A549 (cell line): ENCODE measurements at regions not wholly inside any gene's neighbourhood (a gene's known extent, or its start where the extent isn't known, plus 50 kb on each side); places are given as distances from the start of the nearest gene placed in this dataset.

Source experiments
- ATAC-seq, 2 experiments: fragments of 200-7000 bp in 1 of 2; fragments of >200 bp in 1 of 2; cut with Nextera tagmentation in 1 of 2; cut with Tn5 transposase in 1 of 2; 3 replicates each; pipeline versions ENCODE4 v1.8.0 to v1.9.1; 2018 to 2020; ENCODE audit warnings: mild to moderate bottlenecking in 1 of 2, moderate library complexity in 1 of 2
- CTCF ChIA-PET: fragments of 300-600 bp; sonication (Branson Sonifier 250); formaldehyde crosslinking; extraction: SDS; loops from one replicate; lab custom pipeline; 2021; ENCODE audit warnings: antibody characterized with exemption, inconsistent platforms; lab: Yijun Ruan, JAX
- POLR2A ChIA-PET: fragments of 350-600 bp; formaldehyde crosslinking; extraction: SDS; loops from one replicate; lab custom pipeline; 2021; ENCODE audit warnings: antibody characterized with exemption, inconsistent platforms; lab: Yijun Ruan, JAX
- DNase-seq, 2 experiments: peaks; one replicate each; pipeline versions ENCODE4 v3.0.0 to v3.0.0-alpha.2; 2011 to 2016; ENCODE audit warnings: low read depth in 1 of 2, low spot score in 1 of 2
- FAIRE-seq: peaks from 2 replicates; lab custom pipeline; 2011; peaks lifted over from hg19 to GRCh38; lab: Jason Lieb, UNC
- H3K27ac ChIP-seq, 2 experiments: fragments of >200 bp; sonication (Bioruptor Twin); formaldehyde crosslinking; 3 replicates each; pipeline ENCODE4 v1.5.1; 2016 to 2017
- H3K4me1 ChIP-seq: fragments of >200 bp; sonication (Bioruptor Twin); formaldehyde crosslinking; 3 replicates; pipeline ENCODE4 v1.6.1; 2016
- H3K4me2 ChIP-seq: fragments of >200 bp; sonication (Bioruptor Twin); formaldehyde crosslinking; 3 replicates; pipeline ENCODE4 v1.6.1; 2016
- H3K4me3 ChIP-seq: fragments of >200 bp; sonication (Bioruptor Twin); formaldehyde crosslinking; 3 replicates; pipeline ENCODE4 v1.5.1; 2016
- H3K9me3 ChIP-seq: fragments of >200 bp; sonication (Bioruptor Twin); formaldehyde crosslinking; 3 replicates; pipeline ENCODE4 v1.6.1; 2016
- CBX8 ChIP-seq: fragments of 200-600 bp; sonication (generic); IDR thresholded peaks from 2 replicates; pipeline ENCODE4 v1.6.1; 2016
- EHF ChIP-seq: fragments of 250-450 bp; sonication (Bioruptor Pico); IDR thresholded peaks from 2 replicates; pipeline ENCODE4 v1.5.0; 2020; ENCODE audit warnings: mild to moderate bottlenecking
- HDAC2 ChIP-seq: fragments of 200-600 bp; sonication (generic); IDR thresholded peaks from 2 replicates; pipeline ENCODE4 v1.6.1; 2016
- HOXB13 ChIP-seq: fragments of 250-450 bp; sonication (Bioruptor Pico); IDR thresholded peaks from 2 replicates; pipeline ENCODE4 v1.5.0; 2020; ENCODE audit warnings: low read depth, mild to moderate bottlenecking, moderate library complexity
- KDM5A ChIP-seq: fragments of 200-600 bp; sonication (generic); IDR thresholded peaks from 2 replicates; pipeline ENCODE4 v1.6.1; 2016; ENCODE audit warnings: antibody characterized with exemption, mild to moderate bottlenecking
- MAFK ChIP-seq: fragments of 450-650 bp; IDR thresholded peaks from 2 replicates; pipeline ENCODE4 v1.6.1; 2014; ENCODE audit not compliant: partially characterized antibody
- NFE2L2 ChIP-seq: fragments of 150-350 bp; conservative IDR thresholded peaks from 2 replicates; pipeline ENCODE4 v1.6.1; 2014; ENCODE audit warnings: low read length
- RCOR1 ChIP-seq: fragments of 150-350 bp; IDR thresholded peaks from 2 replicates; pipeline ENCODE4 v1.6.1; 2014; ENCODE audit warnings: antibody characterized with exemption, low read length, low read depth
- RFX5 ChIP-seq: fragments of 450-650 bp; IDR thresholded peaks from 2 replicates; pipeline ENCODE4 v1.7.1; 2014; ENCODE audit warnings: antibody characterized with exemption, mild to moderate bottlenecking, moderate library complexity
- SMC3 ChIP-seq: fragments of >200 bp; sonication (Bioruptor Twin); formaldehyde crosslinking; IDR thresholded peaks from 3 replicates; pipeline ENCODE4 v1.6.1; 2018; ENCODE audit warnings: inconsistent platforms
- TFCP2L1 ChIP-seq: fragments of 250-450 bp; sonication (Bioruptor Pico); IDR thresholded peaks from 2 replicates; pipeline ENCODE4 v1.5.0; 2021; ENCODE audit warnings: mild to moderate bottlenecking
- TP53 ChIP-seq: fragments of 250-450 bp; sonication (Bioruptor Pico); IDR thresholded peaks from 2 replicates; pipeline ENCODE4 v1.5.0; 2021; ENCODE audit warnings: mild to moderate bottlenecking, moderate library complexity
- ZFP36 ChIP-seq: fragments of 450-650 bp; IDR thresholded peaks from 2 replicates; pipeline ENCODE4 v1.6.1; 2014; ENCODE audit warnings: borderline replicate concordance; ENCODE audit not compliant: partially characterized antibody
- ZSCAN20 ChIP-seq: fragments of 250-450 bp; sonication (Bioruptor Pico); IDR thresholded peaks from 2 replicates; pipeline ENCODE4 v1.8.0; 2022; ENCODE audit warnings: mild to moderate bottlenecking, moderate library complexity
- WGBS: methylation state at CpG from one replicate; pipeline ENCODE4 v1.1.6; 2017; ENCODE audit errors: missing lambda C conversion rate; 5-methylcytosine and 5-hydroxymethylcytosine counted together
- TF ChIP-seq, protein P1 (sequence below): fragments of 450-650 bp; IDR thresholded peaks from 2 replicates; pipeline ENCODE4 v1.6.1; 2014; ENCODE audit warnings: antibody characterized with exemption
- TF ChIP-seq, protein P2 (sequence below): fragments of 200-600 bp; sonication (generic); IDR thresholded peaks from 2 replicates; pipeline ENCODE4 v1.6.1; 2016; ENCODE audit warnings: antibody characterized with exemption, mild to moderate bottlenecking, moderate library complexity
- TF ChIP-seq, protein P3 (sequence below): fragments of >200 bp; sonication (Bioruptor Twin); formaldehyde crosslinking; IDR thresholded peaks from 3 replicates; pipeline ENCODE4 v1.5.1; 2016

DNA sequence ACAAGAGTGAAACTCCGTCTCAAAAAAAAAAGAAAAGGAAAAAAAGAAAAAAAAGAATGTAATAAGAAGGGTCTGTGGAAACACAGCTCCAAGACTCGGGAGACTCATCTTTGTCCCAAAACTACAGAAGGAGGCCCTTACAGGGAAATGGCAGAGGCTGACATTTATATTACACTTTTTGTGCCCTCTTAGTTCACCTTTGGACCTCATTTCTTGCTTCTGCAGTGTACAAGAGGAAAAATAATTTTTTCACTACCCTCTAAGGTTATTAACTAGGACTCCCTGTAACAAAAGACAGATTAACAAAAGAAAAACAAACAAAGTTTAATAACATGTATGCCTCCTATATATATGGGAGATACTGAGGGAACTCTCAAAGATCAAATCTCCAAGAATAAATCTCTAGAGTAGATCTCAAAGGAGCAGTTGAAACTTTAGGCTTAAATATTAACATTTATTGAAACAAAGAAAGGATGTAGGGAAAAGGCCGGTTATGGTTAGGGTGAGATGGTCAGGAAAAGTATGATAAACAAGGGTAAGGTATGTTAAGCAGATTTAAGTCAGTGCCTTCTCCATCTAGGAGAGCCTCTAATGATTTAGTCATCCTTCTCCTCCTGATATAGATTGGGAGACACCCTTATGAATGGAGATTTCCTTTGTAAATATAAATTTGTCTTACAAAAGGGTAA lies 121.3 kb upstream of the JADE1 start:
- Histone ChIP-seq H3K4me2 (peak overlapping the region; percentile 47), H3K9me3 (0 out of 3 replicates have a peak, but pooled peaks cover 9% of the 10 kb centered on the region), H3K4me3 (no peak overlapping the region), H3K27ac (peak overlapping the region; percentile 28 to 60; a peak in 3 of 6 replicates), H3K4me1 (peaks cover 10% of the 10 kb centered on the region)
- FAIRE-seq: no peak
- 39% methylated on average over 3 of the region's 3 CpGs for WGBS
- CTCF ChIA-PET: no interaction called here
- POLR2A ChIA-PET: no interaction called here
- no peak for DNase-seq
- TF ChIP-seq RCOR1: no peak
- no peak for ATAC-seq

DNA sequence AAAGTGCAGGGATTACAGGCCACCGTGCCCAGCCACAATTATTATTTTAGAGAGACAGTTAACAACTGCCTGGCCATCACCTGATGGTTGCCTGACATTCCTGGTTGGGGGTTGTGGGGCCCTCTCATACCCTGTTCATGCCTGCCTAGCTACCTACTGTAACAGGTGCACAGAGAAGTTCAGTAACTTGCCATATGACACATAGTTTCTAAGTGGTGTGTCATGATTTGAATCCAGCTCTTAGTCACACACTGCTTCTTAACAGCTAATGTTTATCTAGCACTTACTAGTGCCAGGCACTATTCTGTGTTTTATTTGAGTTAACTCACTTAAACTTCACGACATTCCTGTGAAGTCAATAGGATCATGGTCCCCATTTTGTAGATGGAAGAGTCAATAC lies 122.7 kb upstream of the JADE1 start:
- Histone ChIP-seq H3K4me3 (no peak overlapping the region), H3K9me3 (0 out of 3 replicates have a peak, but pooled peaks cover 9% of the 10 kb centered on the region), H3K27ac (peak overlapping the region in 1 of 2 experiments; percentile 25; a peak in 1 of 6 replicates), H3K4me2 (no peak overlapping the region), H3K4me1 (peaks cover 10% of the 10 kb centered on the region)
- ATAC-seq: no peak
- ChIA-PET CTCF (no interaction called here), POLR2A (no interaction called here)
- no peak for DNase-seq
- 82% methylated on average over 2 of the region's 2 CpGs for WGBS
- no peak for TF ChIP-seq ZSCAN20
- TF ChIP-seq, protein P1, sequence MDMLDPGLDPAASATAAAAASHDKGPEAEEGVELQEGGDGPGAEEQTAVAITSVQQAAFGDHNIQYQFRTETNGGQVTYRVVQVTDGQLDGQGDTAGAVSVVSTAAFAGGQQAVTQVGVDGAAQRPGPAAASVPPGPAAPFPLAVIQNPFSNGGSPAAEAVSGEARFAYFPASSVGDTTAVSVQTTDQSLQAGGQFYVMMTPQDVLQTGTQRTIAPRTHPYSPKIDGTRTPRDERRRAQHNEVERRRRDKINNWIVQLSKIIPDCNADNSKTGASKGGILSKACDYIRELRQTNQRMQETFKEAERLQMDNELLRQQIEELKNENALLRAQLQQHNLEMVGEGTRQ: no peak
- TF ChIP-seq TP53 (CRISPR knock-in tag): no peak
- no peak for TF ChIP-seq HDAC2
- no peak for TF ChIP-seq HOXB13 (CRISPR knock-in tag)
- TF ChIP-seq, protein P2, sequence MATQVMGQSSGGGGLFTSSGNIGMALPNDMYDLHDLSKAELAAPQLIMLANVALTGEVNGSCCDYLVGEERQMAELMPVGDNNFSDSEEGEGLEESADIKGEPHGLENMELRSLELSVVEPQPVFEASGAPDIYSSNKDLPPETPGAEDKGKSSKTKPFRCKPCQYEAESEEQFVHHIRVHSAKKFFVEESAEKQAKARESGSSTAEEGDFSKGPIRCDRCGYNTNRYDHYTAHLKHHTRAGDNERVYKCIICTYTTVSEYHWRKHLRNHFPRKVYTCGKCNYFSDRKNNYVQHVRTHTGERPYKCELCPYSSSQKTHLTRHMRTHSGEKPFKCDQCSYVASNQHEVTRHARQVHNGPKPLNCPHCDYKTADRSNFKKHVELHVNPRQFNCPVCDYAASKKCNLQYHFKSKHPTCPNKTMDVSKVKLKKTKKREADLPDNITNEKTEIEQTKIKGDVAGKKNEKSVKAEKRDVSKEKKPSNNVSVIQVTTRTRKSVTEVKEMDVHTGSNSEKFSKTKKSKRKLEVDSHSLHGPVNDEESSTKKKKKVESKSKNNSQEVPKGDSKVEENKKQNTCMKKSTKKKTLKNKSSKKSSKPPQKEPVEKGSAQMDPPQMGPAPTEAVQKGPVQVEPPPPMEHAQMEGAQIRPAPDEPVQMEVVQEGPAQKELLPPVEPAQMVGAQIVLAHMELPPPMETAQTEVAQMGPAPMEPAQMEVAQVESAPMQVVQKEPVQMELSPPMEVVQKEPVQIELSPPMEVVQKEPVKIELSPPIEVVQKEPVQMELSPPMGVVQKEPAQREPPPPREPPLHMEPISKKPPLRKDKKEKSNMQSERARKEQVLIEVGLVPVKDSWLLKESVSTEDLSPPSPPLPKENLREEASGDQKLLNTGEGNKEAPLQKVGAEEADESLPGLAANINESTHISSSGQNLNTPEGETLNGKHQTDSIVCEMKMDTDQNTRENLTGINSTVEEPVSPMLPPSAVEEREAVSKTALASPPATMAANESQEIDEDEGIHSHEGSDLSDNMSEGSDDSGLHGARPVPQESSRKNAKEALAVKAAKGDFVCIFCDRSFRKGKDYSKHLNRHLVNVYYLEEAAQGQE: no peak
- TF ChIP-seq ZFP36: no peak
- TF ChIP-seq CBX8: no peak
- no peak for TF ChIP-seq RCOR1
- TF ChIP-seq MAFK: no peak
- TF ChIP-seq, protein P3, sequence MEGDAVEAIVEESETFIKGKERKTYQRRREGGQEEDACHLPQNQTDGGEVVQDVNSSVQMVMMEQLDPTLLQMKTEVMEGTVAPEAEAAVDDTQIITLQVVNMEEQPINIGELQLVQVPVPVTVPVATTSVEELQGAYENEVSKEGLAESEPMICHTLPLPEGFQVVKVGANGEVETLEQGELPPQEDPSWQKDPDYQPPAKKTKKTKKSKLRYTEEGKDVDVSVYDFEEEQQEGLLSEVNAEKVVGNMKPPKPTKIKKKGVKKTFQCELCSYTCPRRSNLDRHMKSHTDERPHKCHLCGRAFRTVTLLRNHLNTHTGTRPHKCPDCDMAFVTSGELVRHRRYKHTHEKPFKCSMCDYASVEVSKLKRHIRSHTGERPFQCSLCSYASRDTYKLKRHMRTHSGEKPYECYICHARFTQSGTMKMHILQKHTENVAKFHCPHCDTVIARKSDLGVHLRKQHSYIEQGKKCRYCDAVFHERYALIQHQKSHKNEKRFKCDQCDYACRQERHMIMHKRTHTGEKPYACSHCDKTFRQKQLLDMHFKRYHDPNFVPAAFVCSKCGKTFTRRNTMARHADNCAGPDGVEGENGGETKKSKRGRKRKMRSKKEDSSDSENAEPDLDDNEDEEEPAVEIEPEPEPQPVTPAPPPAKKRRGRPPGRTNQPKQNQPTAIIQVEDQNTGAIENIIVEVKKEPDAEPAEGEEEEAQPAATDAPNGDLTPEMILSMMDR: no peak
- TF ChIP-seq NFE2L2: no peak
- no peak for TF ChIP-seq EHF (CRISPR knock-in tag)
- no peak for TF ChIP-seq SMC3
- TF ChIP-seq TFCP2L1 (CRISPR knock-in tag): no peak
- no peak for TF ChIP-seq KDM5A
- TF ChIP-seq RFX5: no peak
- FAIRE-seq: no peak

DNA sequence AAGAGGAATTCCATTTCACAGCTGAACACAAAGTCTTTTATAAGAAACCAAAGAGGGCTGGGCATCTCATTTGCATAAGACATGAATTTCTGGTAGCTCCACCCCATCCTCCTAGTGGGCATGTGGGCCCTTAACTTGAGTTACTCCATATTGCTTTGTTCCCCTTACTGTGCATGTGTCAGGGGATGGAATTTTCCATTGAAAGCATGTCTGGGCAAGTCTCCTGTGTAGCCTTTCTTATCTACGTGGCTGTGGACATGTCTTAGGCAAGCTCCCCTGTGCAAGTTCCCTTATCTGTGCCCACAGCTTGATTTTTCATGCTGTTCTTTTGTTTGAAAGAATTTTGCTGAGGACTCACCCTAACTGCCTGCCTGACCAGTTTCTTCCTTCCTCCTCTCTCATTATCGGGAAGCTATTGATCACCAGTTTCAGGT lies 123.5 kb upstream of the JADE1 start:
- ATAC-seq (no peak), DNase-seq (no peak), FAIRE-seq (no peak)
- ChIA-PET POLR2A (no interaction called here), CTCF (no interaction called here)
- Histone ChIP-seq H3K4me3 (no peak overlapping the region), H3K27ac (peak overlapping the region in 1 of 2 experiments; percentile 23; a peak in 3 of 6 replicates), H3K9me3 (0 out of 3 replicates have a peak, but pooled peaks cover 9% of the 10 kb centered on the region), H3K4me2 (no peak overlapping the region), H3K4me1 (peaks cover 10% of the 10 kb centered on the region)
- WGBS: 97% methylated on average over 2 of the region's 2 CpGs
- no peak for TF ChIP-seq EHF (CRISPR knock-in tag)
- TF ChIP-seq ZFP36: peak; percentile 83
